ENCODE measurements at regions not wholly inside any gene's neighbourhood (a gene's known extent, or its start where the extent isn't known, plus 50 kb on each side); places are given as distances from the start of the nearest gene placed in this dataset.

- no peaks in the 10 kb centered on the region for H3K36me3 ChIP-seq (ENCODE audit: control insufficient read depth, insufficient read depth, low read length)
- no peak for DNase-seq (ENCODE audit: low read depth)
- no peak overlapping the region for H3K4me3 ChIP-seq (ENCODE audit: low read depth, low read length)
- no peak for TF ChIP-seq CTCF (IDR thresholded peaks at IDR 0.05; ENCODE audit: insufficient read depth, low read length, poor library complexity, severe bottlenecking)
- H3K27me3 ChIP-seq (ENCODE audit: control insufficient read depth, insufficient read depth, low read length): no peaks in the 10 kb centered on the region
Observed at GRCh38 chr4:134756421-134756820, 554.8 kb upstream of the PABPC4L start.

DNA sequence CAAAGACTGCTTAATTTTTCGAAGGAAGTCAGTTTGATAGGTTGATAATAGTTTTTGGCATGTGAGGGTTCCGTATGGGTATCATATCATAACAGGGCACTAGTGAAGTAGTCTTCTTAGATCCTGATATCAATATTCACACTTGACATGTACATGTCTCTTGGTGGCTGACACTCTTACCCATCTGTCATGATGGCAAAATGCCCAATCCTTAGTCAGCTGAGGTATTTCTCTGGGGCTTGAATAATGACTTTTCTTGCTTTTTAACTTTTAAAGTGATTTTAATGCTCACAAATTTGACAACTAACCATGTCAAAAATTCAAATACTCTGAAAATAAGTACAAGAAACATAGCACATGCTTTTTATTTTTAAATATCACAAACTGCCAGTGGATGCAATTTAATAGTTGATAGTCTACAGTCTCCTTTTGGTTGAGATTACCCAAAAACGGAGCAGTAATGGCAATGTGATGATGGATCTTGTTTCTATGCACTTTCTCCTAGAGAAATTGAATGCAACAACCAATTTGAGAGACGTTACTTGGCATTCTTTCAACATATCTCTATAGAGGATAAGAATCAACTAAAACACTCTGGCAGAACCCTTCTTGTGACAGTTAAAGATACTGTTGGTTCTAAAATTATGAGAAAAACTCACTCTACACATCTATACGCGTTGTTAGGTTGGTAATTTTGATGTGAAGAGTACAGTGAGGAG is 552.9 kb upstream of the PABPC4L start:
- H3K4me3 ChIP-seq (ENCODE audit: low read depth, low read length): no peak overlapping the region
- TF ChIP-seq CTCF (IDR thresholded peaks at IDR 0.05; ENCODE audit: insufficient read depth, low read length, poor library complexity, severe bottlenecking): no peak
- DNase-seq (ENCODE audit: low read depth): no peak
- H3K27me3 ChIP-seq (ENCODE audit: control insufficient read depth, insufficient read depth, low read length): no peaks in the 10 kb centered on the region
- H3K36me3 ChIP-seq (ENCODE audit: control insufficient read depth, insufficient read depth, low read length): no peaks in the 10 kb centered on the region

- Histone ChIP-seq H3K4me3 (ENCODE audit: low read depth, low read length) (no peak overlapping the region), H3K27me3 (ENCODE audit: control insufficient read depth, insufficient read depth, low read length) (no peaks in the 10 kb centered on the region), H3K36me3 (ENCODE audit: control insufficient read depth, insufficient read depth, low read length) (no peaks in the 10 kb centered on the region)
- DNase-seq (ENCODE audit: low read depth): no peak
- no peak for TF ChIP-seq CTCF (IDR thresholded peaks at IDR 0.05; ENCODE audit: insufficient read depth, low read length, poor library complexity, severe bottlenecking)
Observed at GRCh38 chr4:134753390-134753789, 551.8 kb upstream of the PABPC4L start.

GRCh38 chr4:134747108-134747805 is 545.7 kb upstream of the PABPC4L start:
- H3K27me3 ChIP-seq (ENCODE audit: control insufficient read depth, insufficient read depth, low read length): no peaks in the 10 kb centered on the region
- H3K4me3 ChIP-seq (ENCODE audit: low read depth, low read length): no peak overlapping the region
- DNase-seq (ENCODE audit: low read depth): no peak
- H3K36me3 ChIP-seq (ENCODE audit: control insufficient read depth, insufficient read depth, low read length): no peaks in the 10 kb centered on the region
- no peak for TF ChIP-seq CTCF (IDR thresholded peaks at IDR 0.05; ENCODE audit: insufficient read depth, low read length, poor library complexity, severe bottlenecking)

GRCh38 chr4:134740290-134740689 is 538.7 kb upstream of the PABPC4L start:
- Histone ChIP-seq H3K27me3 (ENCODE audit: control insufficient read depth, insufficient read depth, low read length) (no peaks in the 10 kb centered on the region), H3K36me3 (ENCODE audit: control insufficient read depth, insufficient read depth, low read length) (no peaks in the 10 kb centered on the region), H3K4me3 (ENCODE audit: low read depth, low read length) (no peak overlapping the region)
- no peak for TF ChIP-seq CTCF (IDR thresholded peaks at IDR 0.05; ENCODE audit: insufficient read depth, low read length, poor library complexity, severe bottlenecking)
- no peak for DNase-seq (ENCODE audit: low read depth)

Measured in kidney epithelial cell (primary cell).